CD14-positive monocyte (primary cell): ENCODE measurements at regions not wholly inside any gene's neighbourhood (a gene's known extent, or its start where the extent isn't known, plus 50 kb on each side); places are given as distances from the start of the nearest gene placed in this dataset.

ENCODE experiments used
- DNase-seq, 3 donors: peaks; one replicate each; pipeline ENCODE4 v3.0.0-alpha.2; 2011 to 2022
- H2AFZ ChIP-seq: 2 replicates; pipeline ENCODE4 v1.6.0; 2012; ENCODE audit warnings: mild to moderate bottlenecking, low read depth, low read length, inconsistent platforms; ENCODE audit not compliant: insufficient read depth, poor library complexity, severe bottlenecking
- H3K27ac ChIP-seq, 2 donors: 1 replicate in 1 of 2; 2 replicates in 1 of 2; pipeline ENCODE4 v1.5.1; 2012 to 2013; ENCODE audit warnings: low read length in 2 of 2, control low read depth in 1 of 2, inconsistent platforms in 1 of 2, low read depth in 1 of 2, mild to moderate bottlenecking in 1 of 2
- H3K27me3 ChIP-seq, 2 donors: one replicate each; pipeline versions ENCODE4 v1.6.0 to v1.6.1; 2011 to 2013; ENCODE audit warnings: low read length in 2 of 2; ENCODE audit not compliant: control insufficient read depth in 2 of 2, insufficient read depth in 2 of 2
- H3K36me3 ChIP-seq, 2 donors: replicated peaks in 1 of 2; 1 replicate in 1 of 2; 2 replicates in 1 of 2; pipeline versions ENCODE4 v1.5.1 to v1.6.1; 2012 to 2013; ENCODE audit warnings: low read length in 2 of 2, control low read depth in 1 of 2, inconsistent platforms in 1 of 2, mild to moderate bottlenecking in 1 of 2; ENCODE audit not compliant: insufficient read depth in 2 of 2, control insufficient read depth in 1 of 2
- H3K4me1 ChIP-seq, 2 donors: 1 replicate in 1 of 2; 2 replicates in 1 of 2; pipeline versions ENCODE4 v1.5.1 to v1.6.1; 2012 to 2013; ENCODE audit warnings: low read length in 2 of 2, control low read depth in 1 of 2, inconsistent platforms in 1 of 2, mild to moderate bottlenecking in 1 of 2, moderate library complexity in 1 of 2; ENCODE audit not compliant: insufficient read depth in 2 of 2, control insufficient read depth in 1 of 2
- H3K4me2 ChIP-seq: replicated peaks from 2 replicates; pipeline ENCODE3; 2012; ENCODE audit warnings: low read length, moderate library complexity, mild to moderate bottlenecking; ENCODE audit not compliant: poor library complexity, severe bottlenecking; ENCODE audit errors: extremely low read depth
- H3K4me3 ChIP-seq, 3 experiments: fragments of 200-600 bp in 1 of 3; sonication (generic) in 1 of 3; replicated peaks in 1 of 3; 1 replicate in 2 of 3; 2 replicates in 1 of 3; pipeline ENCODE4 v1.5.1; 2011 to 2013; ENCODE audit warnings: low read length in 3 of 3, mild to moderate bottlenecking in 3 of 3, control low read depth in 2 of 3, low read depth in 2 of 3, inconsistent platforms in 1 of 3, moderate library complexity in 1 of 3
- H3K79me2 ChIP-seq: 2 replicates; pipeline ENCODE4 v1.6.0; 2012; ENCODE audit warnings: mild to moderate bottlenecking, control low read depth, inconsistent platforms, low read length, moderate library complexity; ENCODE audit not compliant: insufficient read depth
- H3K9ac ChIP-seq: 2 replicates; pipeline ENCODE4 v1.6.0; 2017; ENCODE audit warnings: low read length, mild to moderate bottlenecking; ENCODE audit not compliant: insufficient read depth, poor library complexity, severe bottlenecking
- H3K9me3 ChIP-seq, 2 donors: replicated peaks in 1 of 2; 1 replicate in 1 of 2; 2 replicates in 1 of 2; pipeline versions ENCODE4 v1.5.1 to v1.6.1; 2012 to 2013; ENCODE audit warnings: low read length in 2 of 2, control low read depth in 1 of 2; ENCODE audit not compliant: control insufficient read depth in 1 of 2, insufficient read depth in 1 of 2
- H4K20me1 ChIP-seq: 2 replicates; pipeline ENCODE4 v1.6.0; 2012; ENCODE audit warnings: mild to moderate bottlenecking, low read length, control low read depth, moderate library complexity; ENCODE audit not compliant: insufficient read depth
- H3K27ac Mint-ChIP-seq, 7 donors: one replicate each; pipeline ENCODE4 v1.8.0; 2020; ENCODE audit warnings: mild to moderate bottlenecking in 7 of 7, mixed read lengths in 7 of 7, moderate library complexity in 6 of 7, inconsistent platforms in 2 of 7
- H3K27me3 Mint-ChIP-seq, 3 donors: one replicate each; pipeline ENCODE4 v1.8.0; 2021 to 2022; ENCODE audit warnings: low read depth in 3 of 3, mild to moderate bottlenecking in 3 of 3, mixed read lengths in 3 of 3, moderate library complexity in 3 of 3, inconsistent platforms in 1 of 3
- H3K36me3 Mint-ChIP-seq, 2 donors: one replicate each; pipeline ENCODE4 v1.8.0; 2020; ENCODE audit warnings: mixed read lengths in 2 of 2, inconsistent platforms in 1 of 2, mild to moderate bottlenecking in 1 of 2
- H3K4me1 Mint-ChIP-seq: one replicate; pipeline ENCODE4 v1.8.0; 2020; ENCODE audit warnings: mild to moderate bottlenecking, mixed read lengths
- H3K4me3 Mint-ChIP-seq, 2 donors: one replicate each; pipeline ENCODE4 v1.8.0; 2020; ENCODE audit warnings: mild to moderate bottlenecking in 2 of 2, mixed read lengths in 2 of 2, moderate library complexity in 1 of 2
- H3K9me3 Mint-ChIP-seq, 7 donors: one replicate each; pipeline ENCODE4 v1.8.0; 2020 to 2022; ENCODE audit warnings: mixed read lengths in 7 of 7, mild to moderate bottlenecking in 6 of 7, moderate library complexity in 6 of 7, inconsistent platforms in 2 of 7
- WGBS: methylation state at CpG from one replicate; pipeline ENCODE4 v1.1.5; 2013; ENCODE audit warnings: missing lambda C conversion rate; ENCODE audit not compliant: insufficient coverage; 5-methylcytosine and 5-hydroxymethylcytosine counted together
- intact Hi-C, 2 donors: fragments of 100-400 bp; cut with micrococcal nuclease; formaldehyde crosslinking; loops; one replicate each; pipeline versions ENCODE4 v1.15.0 to v1.15.1; 2023
- TF ChIP-seq, protein P1 (sequence below): fragments of 200-600 bp; IDR thresholded peaks from one replicate; pipeline ENCODE4 v1.8.0; 2022; ENCODE audit warnings: antibody characterized with exemption, mild to moderate bottlenecking

DNA sequence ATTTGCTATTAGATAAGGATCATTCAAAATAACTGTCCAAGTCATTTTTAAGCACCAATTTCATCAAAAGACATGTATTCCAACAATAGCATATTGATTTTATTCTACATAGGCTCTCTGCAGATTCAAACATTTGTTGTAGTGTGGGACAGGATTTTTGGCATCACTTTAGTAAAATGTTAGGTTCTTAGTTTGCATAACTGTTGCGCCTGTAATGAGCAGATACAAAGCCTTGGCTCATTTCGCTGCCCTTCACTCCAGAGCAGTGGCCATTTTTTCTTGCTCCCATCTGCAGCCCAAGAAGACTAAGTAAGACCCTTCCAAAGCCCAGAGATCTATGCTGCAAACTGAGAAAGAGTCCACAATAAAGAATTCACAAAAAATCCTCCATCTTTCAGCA, 446.0 kb upstream of the MPDZ start:
- Histone ChIP-seq H3K4me3 (no peak overlapping the region), H3K9ac (no peak overlapping the region), H3K9me3 (no peaks in the 10 kb centered on the region), H2AFZ (no peak overlapping the region), H4K20me1 (no peaks in the 10 kb centered on the region), H3K27ac (no peak overlapping the region), H3K4me1 (no peaks in the 10 kb centered on the region), H3K4me2 (no peak overlapping the region), H3K79me2 (no peaks in the 10 kb centered on the region), H3K36me3 (no peaks in the 10 kb centered on the region), H3K27me3 (no peaks in the 10 kb centered on the region)
- DNase-seq = no peak
- intact Hi-C loops = no loop called here
- TF ChIP-seq, protein P1, sequence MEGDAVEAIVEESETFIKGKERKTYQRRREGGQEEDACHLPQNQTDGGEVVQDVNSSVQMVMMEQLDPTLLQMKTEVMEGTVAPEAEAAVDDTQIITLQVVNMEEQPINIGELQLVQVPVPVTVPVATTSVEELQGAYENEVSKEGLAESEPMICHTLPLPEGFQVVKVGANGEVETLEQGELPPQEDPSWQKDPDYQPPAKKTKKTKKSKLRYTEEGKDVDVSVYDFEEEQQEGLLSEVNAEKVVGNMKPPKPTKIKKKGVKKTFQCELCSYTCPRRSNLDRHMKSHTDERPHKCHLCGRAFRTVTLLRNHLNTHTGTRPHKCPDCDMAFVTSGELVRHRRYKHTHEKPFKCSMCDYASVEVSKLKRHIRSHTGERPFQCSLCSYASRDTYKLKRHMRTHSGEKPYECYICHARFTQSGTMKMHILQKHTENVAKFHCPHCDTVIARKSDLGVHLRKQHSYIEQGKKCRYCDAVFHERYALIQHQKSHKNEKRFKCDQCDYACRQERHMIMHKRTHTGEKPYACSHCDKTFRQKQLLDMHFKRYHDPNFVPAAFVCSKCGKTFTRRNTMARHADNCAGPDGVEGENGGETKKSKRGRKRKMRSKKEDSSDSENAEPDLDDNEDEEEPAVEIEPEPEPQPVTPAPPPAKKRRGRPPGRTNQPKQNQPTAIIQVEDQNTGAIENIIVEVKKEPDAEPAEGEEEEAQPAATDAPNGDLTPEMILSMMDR = no peak
- WGBS = 83% methylated on average over 2 of the region's 2 CpGs
- Mint-ChIP-seq H3K27me3 (no peaks in the 10 kb centered on the region), H3K4me3 (no peak overlapping the region), H3K36me3 (no peaks in the 10 kb centered on the region), H3K27ac (no peak overlapping the region), H3K9me3 (peaks cover 0 to 3% (median 2%) of the 10 kb centered on the region in 7 donors), H3K4me1 (no peaks in the 10 kb centered on the region)

DNA sequence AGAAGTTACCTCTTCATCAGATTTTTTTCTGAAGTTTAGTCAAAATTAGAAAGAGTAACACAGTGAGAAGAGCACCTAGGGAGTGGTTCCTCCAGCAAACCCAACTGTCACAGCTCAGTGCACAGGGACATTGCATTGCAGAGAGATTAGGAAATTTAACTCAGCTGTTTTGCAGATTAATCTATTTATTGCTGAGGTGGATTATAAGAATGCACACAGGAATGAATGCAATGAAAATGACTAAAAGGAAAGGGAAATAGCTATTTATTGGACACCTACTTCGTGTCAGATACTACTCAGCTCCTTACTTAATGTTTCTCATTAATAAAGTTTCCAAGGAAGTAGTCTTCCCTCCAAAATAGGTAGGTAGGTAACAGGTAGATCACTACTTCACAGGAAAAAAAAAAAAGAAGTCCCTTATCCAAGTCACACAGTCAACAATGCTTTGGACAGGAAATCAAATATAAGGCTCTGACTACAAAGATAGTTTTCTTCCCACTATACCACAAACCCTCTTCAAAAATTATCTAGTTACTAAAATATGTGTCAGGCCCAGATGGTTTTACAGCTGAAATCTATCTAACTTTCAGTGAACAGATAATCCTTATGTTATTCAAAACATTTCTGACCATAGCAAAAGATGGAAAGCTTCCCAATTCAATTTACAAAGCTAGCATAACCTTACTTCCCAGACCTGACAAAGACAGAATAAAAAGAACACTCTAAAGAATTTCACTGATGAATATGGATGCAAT, 442.2 kb upstream of the MPDZ start:
- Histone ChIP-seq H3K27ac (no peak overlapping the region), H3K79me2 (no peaks in the 10 kb centered on the region), H3K4me2 (no peak overlapping the region), H3K9me3 (no peaks in the 10 kb centered on the region), H3K4me1 (no peaks in the 10 kb centered on the region), H3K9ac (no peak overlapping the region), H4K20me1 (no peaks in the 10 kb centered on the region), H3K36me3 (no peaks in the 10 kb centered on the region), H3K4me3 (no peak overlapping the region), H3K27me3 (no peaks in the 10 kb centered on the region), H2AFZ (no peak overlapping the region)
- H3K27me3 Mint-ChIP-seq = no peaks in the 10 kb centered on the region
- H3K9me3 Mint-ChIP-seq = peaks cover 0 to 3% (median 1%) of the 10 kb centered on the region in 7 donors
- DNase-seq = no peak
- H3K36me3 Mint-ChIP-seq = no peaks in the 10 kb centered on the region
- no peak overlapping the region for H3K4me3 Mint-ChIP-seq
- no peak overlapping the region for H3K27ac Mint-ChIP-seq
- intact Hi-C loops = no loop called here
- no peaks in the 10 kb centered on the region for H3K4me1 Mint-ChIP-seq
- WGBS = no CpG with 5 or more reads among the region's 1 CpG
- TF ChIP-seq, protein P1 = no peak
